GM19468 (cell line): ENCODE measurements at regions not wholly inside any gene's neighbourhood (a gene's known extent, or its start where the extent isn't known, plus 50 kb on each side); places are given as distances from the start of the nearest gene placed in this dataset.
"Not testable (repeated sequence)": the region's sequence is repeated elsewhere in the genome, so short reads cannot be mapped to it uniquely, and the experiment has no call there.

Experiments used
- ATAC-seq: cut with Tn5 transposase; IDR thresholded peaks from one replicate; pipeline ENCODE4 v1.9.1; 2021; ENCODE audit warnings: mild to moderate bottlenecking, moderate library complexity, moderate number of reproducible peaks; ENCODE audit not compliant: unreplicated experiment; ENCODE audit errors: extremely low read depth

- ATAC-seq = no peak
Measured at GRCh38 chr2:194661431-194661830, 995.6 kb upstream of the SLC39A10 start.

GRCh38 chr2:194639057-194639456 is 1018.0 kb upstream of the SLC39A10 start:
- not testable (repeated sequence) for ATAC-seq

GRCh38 chr2:194621945-194622344 is 1035.1 kb upstream of the SLC39A10 start:
- no peak for ATAC-seq

GRCh38 chr2:194619366-194619765 is 1037.7 kb upstream of the SLC39A10 start:
- no peak for ATAC-seq

- ATAC-seq = no peak
Measured at GRCh38 chr2:194618432-194618831, 1038.6 kb upstream of the SLC39A10 start.

GRCh38 chr2:194616334-194616733 is 1040.7 kb upstream of the SLC39A10 start:
- peak; percentile 61 for ATAC-seq

- ATAC-seq = no peak
Measured at GRCh38 chr2:194610297-194610696, 1046.7 kb upstream of the SLC39A10 start.

- no peak for ATAC-seq
Measured at GRCh38 chr2:194603429-194603828, 1053.6 kb upstream of the SLC39A10 start.

- no peak for ATAC-seq
Measured at GRCh38 chr2:194602750-194603149, 1054.3 kb upstream of the SLC39A10 start.

GRCh38 chr2:194591192-194591591 is 1065.8 kb upstream of the SLC39A10 start:
- ATAC-seq = no peak

- no peak for ATAC-seq
Measured at GRCh38 chr2:194587739-194588270, 1069.2 kb upstream of the SLC39A10 start.

- peak; percentile 13 for ATAC-seq
Measured at GRCh38 chr2:194567661-194568017, 1089.4 kb upstream of the SLC39A10 start.

- peak; percentile 83 for ATAC-seq
Measured at GRCh38 chr2:194566907-194567660, 1089.9 kb upstream of the SLC39A10 start.

GRCh38 chr2:194564422-194564821 is 1092.6 kb upstream of the SLC39A10 start:
- no peak for ATAC-seq

- no peak for ATAC-seq
Measured at GRCh38 chr2:194562329-194562728, 1094.7 kb upstream of the SLC39A10 start.

- ATAC-seq = no peak
Measured at GRCh38 chr2:194559964-194560363, 1097.1 kb upstream of the SLC39A10 start.

- ATAC-seq = no peak
Measured at GRCh38 chr2:194559523-194559922, 1097.5 kb upstream of the SLC39A10 start.

- no peak for ATAC-seq
Measured at GRCh38 chr2:194557993-194558392, 1099.0 kb upstream of the SLC39A10 start.

GRCh38 chr2:194556629-194557028 is 1100.4 kb upstream of the SLC39A10 start:
- ATAC-seq = no peak

- no peak for ATAC-seq
Measured at GRCh38 chr2:194553980-194554379, 1103.0 kb upstream of the SLC39A10 start.

GRCh38 chr2:194550702-194551101 is 1106.3 kb upstream of the SLC39A10 start:
- ATAC-seq = no peak

- no peak for ATAC-seq
Measured at GRCh38 chr2:194549387-194549786, 1107.6 kb upstream of the SLC39A10 start.
